ENCODE measurements at regions not wholly inside any gene's neighbourhood (a gene's known extent, or its start where the extent isn't known, plus 50 kb on each side); places are given as distances from the start of the nearest gene placed in this dataset.

GRCh38 chr6:145031962-145032361 is 703.4 kb downstream of the EPM2A start:
- no peak for TF ChIP-seq CTCF (IDR thresholded peaks at IDR 0.05; ENCODE audit: low read depth, low read length, poor library complexity, severe bottlenecking)
- no peak for TF ChIP-seq EZH2phosphoT487 (IDR thresholded peaks at IDR 0.05; ENCODE audit: borderline replicate concordance, low read length)
